H9 (cell line): ENCODE measurements at regions not wholly inside any gene's neighbourhood (a gene's known extent, or its start where the extent isn't known, plus 50 kb on each side); places are given as distances from the start of the nearest gene placed in this dataset.

ENCODE experiments used
- DNase-seq: peaks from one replicate; pipeline ENCODE4 v3.0.0-alpha.2; 2017
- H2AFZ ChIP-seq: one replicate; pipeline ENCODE4 v1.6.1; 2013; ENCODE audit warnings: mild to moderate bottlenecking, low read length, control low read depth, moderate library complexity
- H2AK5ac ChIP-seq: 2 replicates; pipeline ENCODE4 v1.6.1; 2013; ENCODE audit warnings: low read length, control low read depth, mixed read lengths; ENCODE audit not compliant: insufficient read length
- H2BK120ac ChIP-seq: one replicate; pipeline ENCODE4 v1.6.1; 2013; ENCODE audit warnings: low read depth, mild to moderate bottlenecking, low read length, control low read depth, inconsistent platforms; ENCODE audit not compliant: poor library complexity, severe bottlenecking
- H2BK12ac ChIP-seq: 2 replicates; pipeline ENCODE4 v1.6.1; 2013; ENCODE audit warnings: low read length, control low read depth, mixed read lengths, low read depth; ENCODE audit not compliant: insufficient read length
- H2BK15ac ChIP-seq: 2 replicates; pipeline ENCODE4 v1.6.1; 2013; ENCODE audit warnings: low read depth, low read length, control low read depth
- H2BK20ac ChIP-seq: one replicate; pipeline ENCODE4 v1.6.1; 2013; ENCODE audit warnings: low read depth, mild to moderate bottlenecking, low read length, control low read depth, inconsistent platforms; ENCODE audit not compliant: poor library complexity, severe bottlenecking
- H2BK5ac ChIP-seq: 2 replicates; pipeline ENCODE4 v1.6.1; 2013; ENCODE audit warnings: low read length, control low read depth, mixed read lengths; ENCODE audit not compliant: insufficient read length
- H3K14ac ChIP-seq: 2 replicates; pipeline ENCODE4 v1.6.1; 2013; ENCODE audit warnings: low read length, control low read depth; ENCODE audit not compliant: insufficient read depth
- H3K18ac ChIP-seq: 2 replicates; pipeline ENCODE4 v1.6.1; 2013; ENCODE audit warnings: low read depth, mild to moderate bottlenecking, mixed read lengths, low read length, control low read depth; ENCODE audit not compliant: insufficient read length
- H3K23ac ChIP-seq: 2 replicates; pipeline ENCODE4 v1.6.1; 2013; ENCODE audit warnings: low read length, control low read depth, mixed read lengths, low read depth; ENCODE audit not compliant: insufficient read length
- H3K23me2 ChIP-seq: 2 replicates; pipeline ENCODE4 v1.6.1; 2013; ENCODE audit warnings: low read depth, mild to moderate bottlenecking, mixed read lengths, low read length, control low read depth; ENCODE audit not compliant: insufficient read length, poor library complexity, severe bottlenecking
- H3K27ac ChIP-seq: 2 replicates; pipeline ENCODE4 v1.5.1; 2013; ENCODE audit warnings: low read length, control low read depth, mixed read lengths, low read depth; ENCODE audit not compliant: insufficient read length
- H3K27me3 ChIP-seq: 2 replicates; pipeline ENCODE4 v1.6.1; 2013; ENCODE audit warnings: low read length, control low read depth, inconsistent platforms; ENCODE audit not compliant: insufficient read depth
- H3K4ac ChIP-seq: 2 replicates; pipeline ENCODE4 v1.6.1; 2013; ENCODE audit warnings: low read depth, mild to moderate bottlenecking, control low read depth, inconsistent platforms, low read length, moderate library complexity
- H3K4me1 ChIP-seq: 2 replicates; pipeline ENCODE4 v1.6.1; 2013; ENCODE audit warnings: low read length, control low read depth, inconsistent platforms; ENCODE audit not compliant: insufficient read depth
- H3K4me2 ChIP-seq: 2 replicates; pipeline ENCODE4 v1.6.1; 2013; ENCODE audit warnings: low read length, control low read depth, mixed read lengths; ENCODE audit not compliant: insufficient read length, insufficient read depth
- H3K56ac ChIP-seq: 2 replicates; pipeline ENCODE4 v1.6.1; 2013; ENCODE audit warnings: low read depth, mild to moderate bottlenecking, mixed read lengths, low read length, control low read depth; ENCODE audit not compliant: insufficient read length
- H3K79me1 ChIP-seq: 2 replicates; pipeline ENCODE4 v1.6.1; 2013; ENCODE audit warnings: low read depth, mild to moderate bottlenecking, moderate library complexity, low read length, control low read depth, inconsistent platforms; ENCODE audit not compliant: insufficient read depth, poor library complexity, severe bottlenecking
- H3K79me2 ChIP-seq: 2 replicates; pipeline ENCODE4 v1.6.1; 2013; ENCODE audit warnings: low read length, control low read depth, inconsistent platforms; ENCODE audit not compliant: insufficient read depth
- H3K9ac ChIP-seq: 2 replicates; pipeline ENCODE4 v1.6.1; 2013; ENCODE audit warnings: low read length, control low read depth, mixed read lengths; ENCODE audit not compliant: insufficient read length; ENCODE audit errors: extremely low read depth
- H3K9me3 ChIP-seq: one replicate; pipeline ENCODE4 v1.6.1; 2013; ENCODE audit warnings: low read depth, low read length, inconsistent platforms; ENCODE audit not compliant: control insufficient read depth
- H3T11ph ChIP-seq: one replicate; pipeline ENCODE4 v1.6.1; 2013; ENCODE audit warnings: mild to moderate bottlenecking, low read length, control low read depth, inconsistent platforms
- H4K20me1 ChIP-seq: one replicate; pipeline ENCODE4 v1.6.1; 2013; ENCODE audit not compliant: control insufficient read depth, insufficient read length, insufficient read depth
- H4K5ac ChIP-seq: 2 replicates; pipeline ENCODE4 v1.6.1; 2013; ENCODE audit warnings: low read depth, mild to moderate bottlenecking, mixed read lengths, low read length, control low read depth; ENCODE audit not compliant: insufficient read length
- H4K8ac ChIP-seq: replicated peaks from 2 replicates; pipeline ENCODE4 v1.6.1; 2013; ENCODE audit warnings: low read length, control low read depth, mixed read lengths, low read depth; ENCODE audit not compliant: insufficient read length
- H4K91ac ChIP-seq: 2 replicates; pipeline ENCODE4 v1.6.1; 2013; ENCODE audit warnings: low read depth, mild to moderate bottlenecking, moderate library complexity, mixed read lengths, low read length, control low read depth; ENCODE audit not compliant: insufficient read length
- H3K27ac Mint-ChIP-seq, 3 experiments: 2 replicates in 2 of 3; 3 replicates in 1 of 3; pipeline ENCODE4 v1.8.0; 2020 to 2021; ENCODE audit warnings: mixed read lengths in 3 of 3, mild to moderate bottlenecking in 1 of 3, moderate library complexity in 1 of 3
- H3K27me3 Mint-ChIP-seq: 2 replicates; pipeline ENCODE4 v1.8.0; 2021; ENCODE audit warnings: low read depth, mild to moderate bottlenecking, moderate library complexity, mixed read lengths
- H3K36me3 Mint-ChIP-seq, 3 experiments: 2 replicates in 2 of 3; 3 replicates in 1 of 3; pipeline ENCODE4 v1.8.0; 2020 to 2021; ENCODE audit warnings: low read depth in 3 of 3, mixed read lengths in 3 of 3; ENCODE audit not compliant: insufficient read depth in 1 of 3
- H3K4me1 Mint-ChIP-seq, 2 experiments: 2 replicates each; pipeline ENCODE4 v1.8.0; 2020; ENCODE audit warnings: mixed read lengths in 2 of 2
- H3K4me3 Mint-ChIP-seq, 2 experiments: 2 replicates in 1 of 2; 3 replicates in 1 of 2; pipeline ENCODE4 v1.8.0; 2020 to 2021; ENCODE audit warnings: mild to moderate bottlenecking in 2 of 2, mixed read lengths in 2 of 2, moderate library complexity in 1 of 2
- H3K9me3 Mint-ChIP-seq, 2 experiments: 2 replicates in 1 of 2; 3 replicates in 1 of 2; pipeline ENCODE4 v1.8.0; 2020; ENCODE audit warnings: mild to moderate bottlenecking in 2 of 2, mixed read lengths in 2 of 2, moderate library complexity in 1 of 2
- WGBS: extraction: QIAGEN DNeasy Blood & Tissue Kit; methylation state at CpG from one replicate; pipeline ENCODE4 v1.1.7; 2013; ENCODE audit warnings: missing lambda C conversion rate, low lambda C conversion rate, mixed read lengths; ENCODE audit not compliant: insufficient read length; ENCODE audit errors: extremely low coverage; 5-methylcytosine and 5-hydroxymethylcytosine counted together
- TF ChIP-seq, protein P1 (sequence below): fragments of 200-600 bp; sonication (generic); conservative IDR thresholded peaks from 3 replicates; pipeline ENCODE4 v1.8.0; 2021; ENCODE audit warnings: antibody characterized with exemption, mild to moderate bottlenecking

DNA sequence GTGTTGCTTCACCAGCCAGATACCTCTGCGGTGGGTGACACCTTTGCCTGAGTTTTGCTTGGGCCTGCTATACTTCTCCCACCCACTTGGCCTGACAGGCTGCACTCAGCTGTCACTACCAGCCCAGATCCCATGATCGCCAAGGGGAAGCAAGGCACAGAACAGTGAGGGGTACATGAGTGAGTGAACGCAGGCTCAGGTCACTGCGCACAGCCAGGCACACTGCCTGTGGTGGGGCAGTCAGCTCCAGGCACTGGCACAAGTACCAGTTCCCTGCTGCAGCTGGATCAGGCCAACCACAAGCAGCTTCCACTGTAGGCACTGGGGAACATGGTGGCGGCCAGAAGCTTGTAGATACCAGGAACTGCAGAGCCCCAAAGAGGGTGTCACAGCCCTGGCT is 441.9 kb upstream of the GRM3 start:
- H3K4me1 Mint-ChIP-seq: no peaks in the 10 kb centered on the region
- H3K4me2 ChIP-seq: no peak overlapping the region
- H3K4me1 ChIP-seq: no peaks in the 10 kb centered on the region
- H3K27me3 ChIP-seq: no peaks in the 10 kb centered on the region
- no peak overlapping the region for H3K27ac ChIP-seq
- no peak overlapping the region for H3K56ac ChIP-seq
- no peak overlapping the region for H3K18ac ChIP-seq
- H3T11ph ChIP-seq: no peak overlapping the region
- no peak overlapping the region for H2AK5ac ChIP-seq
- H4K91ac ChIP-seq: no peak overlapping the region
- no peak overlapping the region for H2BK5ac ChIP-seq
- H3K4me3 Mint-ChIP-seq: no peak overlapping the region; a peak in 1 of 5 replicates
- H2BK120ac ChIP-seq: no peak overlapping the region
- no peaks in the 10 kb centered on the region for H3K79me2 ChIP-seq
- WGBS: no CpG with 5 or more reads among the region's 5 CpGs
- H3K23me2 ChIP-seq: no peaks in the 10 kb centered on the region
- no peak overlapping the region for H2BK12ac ChIP-seq
- H3K23ac ChIP-seq: no peak overlapping the region
- peaks cover 0 to 11% (median 3%) of the 10 kb centered on the region in 3 experiments; a peak in 3 of 7 replicates for H3K36me3 Mint-ChIP-seq
- H3K27me3 Mint-ChIP-seq: no peaks in the 10 kb centered on the region
- TF ChIP-seq, protein P1, sequence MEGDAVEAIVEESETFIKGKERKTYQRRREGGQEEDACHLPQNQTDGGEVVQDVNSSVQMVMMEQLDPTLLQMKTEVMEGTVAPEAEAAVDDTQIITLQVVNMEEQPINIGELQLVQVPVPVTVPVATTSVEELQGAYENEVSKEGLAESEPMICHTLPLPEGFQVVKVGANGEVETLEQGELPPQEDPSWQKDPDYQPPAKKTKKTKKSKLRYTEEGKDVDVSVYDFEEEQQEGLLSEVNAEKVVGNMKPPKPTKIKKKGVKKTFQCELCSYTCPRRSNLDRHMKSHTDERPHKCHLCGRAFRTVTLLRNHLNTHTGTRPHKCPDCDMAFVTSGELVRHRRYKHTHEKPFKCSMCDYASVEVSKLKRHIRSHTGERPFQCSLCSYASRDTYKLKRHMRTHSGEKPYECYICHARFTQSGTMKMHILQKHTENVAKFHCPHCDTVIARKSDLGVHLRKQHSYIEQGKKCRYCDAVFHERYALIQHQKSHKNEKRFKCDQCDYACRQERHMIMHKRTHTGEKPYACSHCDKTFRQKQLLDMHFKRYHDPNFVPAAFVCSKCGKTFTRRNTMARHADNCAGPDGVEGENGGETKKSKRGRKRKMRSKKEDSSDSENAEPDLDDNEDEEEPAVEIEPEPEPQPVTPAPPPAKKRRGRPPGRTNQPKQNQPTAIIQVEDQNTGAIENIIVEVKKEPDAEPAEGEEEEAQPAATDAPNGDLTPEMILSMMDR: no peak
- H4K8ac ChIP-seq: no peak overlapping the region
- no peak overlapping the region for H3K9ac ChIP-seq
- H3K14ac ChIP-seq: no peak overlapping the region
- no peaks in the 10 kb centered on the region for H4K20me1 ChIP-seq
- H3K9me3 ChIP-seq: peaks cover 8% of the 10 kb centered on the region
- DNase-seq: peak; percentile 15
- no peak overlapping the region for H2BK20ac ChIP-seq
- H2AFZ ChIP-seq: no peak overlapping the region
- H3K27ac Mint-ChIP-seq: no peak overlapping the region
- H3K9me3 Mint-ChIP-seq: peaks cover 4 to 7% of the 10 kb centered on the region in 2 experiments; a peak in 4 of 5 replicates
- H3K79me1 ChIP-seq: no peaks in the 10 kb centered on the region
- H3K4ac ChIP-seq: no peak overlapping the region
- no peak overlapping the region for H4K5ac ChIP-seq
- H2BK15ac ChIP-seq: no peak overlapping the region
